Pancreas (tissue), 10 donors: ENCODE measurements at regions not wholly inside any gene's neighbourhood (a gene's known extent, or its start where the extent isn't known, plus 50 kb on each side); places are given as distances from the start of the nearest gene placed in this dataset.

ENCODE experiments used
- ATAC-seq, 4 donors: fragments of 200-7000 bp; cut with Tn5 transposase; one replicate each; pipeline versions ENCODE4 v1.8.0 to v1.9.1; 2020; ENCODE audit warnings: mild to moderate bottlenecking in 4 of 4, moderate library complexity in 4 of 4
- DNase-seq, 6 donors: peaks; one replicate each; pipeline ENCODE4 v3.0.0-alpha.2; 2020
- FAIRE-seq: peaks from 2 replicates; lab custom pipeline; 2012; peaks lifted over from hg19 to GRCh38; lab: Jason Lieb, UNC
- H3K27ac ChIP-seq, 4 donors: fragments of 200-600 bp; sonication (generic); 1 replicate in 3 of 4; 2 replicates in 1 of 4; pipeline versions ENCODE4 v1.5.0 to v1.8.0; 2020
- H3K27me3 ChIP-seq, 4 donors: fragments of 200-600 bp; one replicate each; pipeline ENCODE4 v1.8.0; 2021
- H3K36me3 ChIP-seq, 3 donors: fragments of 200-600 bp; sonication (generic) in 1 of 3; one replicate each; pipeline versions ENCODE4 v1.5.0 to v1.8.0; 2020 to 2021
- H3K4me1 ChIP-seq, 3 donors: fragments of 200-600 bp; one replicate each; pipeline ENCODE4 v1.8.0; 2021
- H3K4me3 ChIP-seq, 4 donors: fragments of 200-600 bp; sonication (generic) in 2 of 4; one replicate each; pipeline versions ENCODE4 v1.5.0 to v1.8.0; 2020 to 2021
- H3K9me3 ChIP-seq, 4 donors: fragments of 200-600 bp; one replicate each; pipeline ENCODE4 v1.8.0; 2021
- CTCF ChIP-seq, 4 donors: fragments of 200-600 bp; sonication (generic) in 3 of 4; IDR thresholded peaks; one replicate each; pipeline versions ENCODE4 v1.5.0 to v1.8.0; 2021; ENCODE audit warnings: antibody characterized with exemption in 4 of 4
- WGBS, 2 donors: extraction: QIAGEN DNeasy Blood & Tissue Kit; methylation state at CpG; one replicate each; pipeline ENCODE4 v1.1.7; 2013; 5-methylcytosine and 5-hydroxymethylcytosine counted together
- intact Hi-C, 3 donors: fragments of 100-400 bp; cut with DNase I; formaldehyde crosslinking; loops; one replicate each; pipeline versions ENCODE4 v1.11.1 to v1.14.2; 2022
- donor health status: healthy with polysubstance abuse.
- donor health status: DM: no; HTN: no; CAD: no; lungs with moderate emphysema.
- donor health status: DM: no; HTN: no; CAD: no.
- donor health status: control.
- donor health status: control.
- donor health status: Bipolar disorder and iron deficiency.
- donor health status: DM: yes; HTN: yes; CAD: no.
- donor health status: DM: no; HTN: no; CAD: no.
- donor health status: DM: no; HTN: no; CAD: no.
- donor health status: DM: yes; HTN: yes; CAD: no.

GRCh38 chr1:189289346-189289745 is 1188.3 kb downstream of the BRINP3 start:
- H3K27ac ChIP-seq: no peak overlapping the region
- no peaks in the 10 kb centered on the region for H3K36me3 ChIP-seq
- no peaks in the 10 kb centered on the region for H3K4me1 ChIP-seq
- no peak for TF ChIP-seq CTCF (IDR thresholded peaks at IDR 0.05)
- no peaks in the 10 kb centered on the region for H3K9me3 ChIP-seq
- FAIRE-seq (no peak), ATAC-seq (no peak), DNase-seq (no peak)
- 58 to 75% methylated on average over 3 of the region's 3 CpGs for WGBS, 2 donors
- H3K27me3 ChIP-seq: no peaks in the 10 kb centered on the region
- intact Hi-C loops: no loop called here
- H3K4me3 ChIP-seq: no peak overlapping the region

- no peak overlapping the region for H3K27ac ChIP-seq
- ATAC-seq (no peak), DNase-seq (no peak), FAIRE-seq (no peak)
- WGBS, 2 donors: 55 to 58% methylated on average over 4 of the region's 4 CpGs
- intact Hi-C loops: no loop called here
- H3K4me3 ChIP-seq: no peak overlapping the region
- H3K4me1 ChIP-seq: no peaks in the 10 kb centered on the region
- no peak for TF ChIP-seq CTCF (IDR thresholded peaks at IDR 0.05)
- H3K27me3 ChIP-seq: no peaks in the 10 kb centered on the region
- no peaks in the 10 kb centered on the region for H3K9me3 ChIP-seq
- H3K36me3 ChIP-seq: no peaks in the 10 kb centered on the region
These were observed 1176.4 kb downstream of the BRINP3 start for GRCh38 chr1:189301235-189301634.

- no peaks in the 10 kb centered on the region for H3K36me3 ChIP-seq
- no peak for ATAC-seq
- DNase-seq: no peak
- no peak for TF ChIP-seq CTCF (IDR thresholded peaks at IDR 0.05)
- H3K27me3 ChIP-seq: no peaks in the 10 kb centered on the region
- WGBS, 2 donors: 47 to 65% methylated on average over 2 of the region's 2 CpGs
- no peak for FAIRE-seq
- H3K4me3 ChIP-seq: no peak overlapping the region
- no peak overlapping the region for H3K27ac ChIP-seq
- intact Hi-C loops: no loop called here
- H3K9me3 ChIP-seq: no peaks in the 10 kb centered on the region
- no peaks in the 10 kb centered on the region for H3K4me1 ChIP-seq
These were observed 1172.4 kb downstream of the BRINP3 start for GRCh38 chr1:189305279-189305678.

- Histone ChIP-seq H3K9me3 (no peaks in the 10 kb centered on the region), H3K27me3 (no peaks in the 10 kb centered on the region)
- 65 to 91% methylated on average over 2 of the region's 2 CpGs for WGBS, 2 donors
These were observed 1165.7 kb downstream of the BRINP3 start for GRCh38 chr1:189311915-189312314.

GRCh38 chr1:189312499-189312898 is 1165.2 kb downstream of the BRINP3 start:
- TF ChIP-seq CTCF (IDR thresholded peaks at IDR 0.05): no peak
- DNase-seq (no peak), FAIRE-seq (no peak), ATAC-seq (no peak)
- Histone ChIP-seq H3K4me1 (no peaks in the 10 kb centered on the region), H3K27ac (no peak overlapping the region), H3K9me3 (no peaks in the 10 kb centered on the region), H3K4me3 (no peak overlapping the region), H3K27me3 (no peaks in the 10 kb centered on the region), H3K36me3 (no peaks in the 10 kb centered on the region)
- intact Hi-C loops: no loop called here

More at GRCh38 chr1:189311915-189312314, 1165.7 kb downstream of the BRINP3 start:
- H3K4me3 ChIP-seq: no peak overlapping the region
- no peak for TF ChIP-seq CTCF (IDR thresholded peaks at IDR 0.05)
- intact Hi-C loops: no loop called here
- DNase-seq (no peak), ATAC-seq (no peak), FAIRE-seq (no peak)
- H3K4me1 ChIP-seq: no peaks in the 10 kb centered on the region
- no peak overlapping the region for H3K27ac ChIP-seq
- no peaks in the 10 kb centered on the region for H3K36me3 ChIP-seq
